GM12874 (cell line): ENCODE measurements at regions not wholly inside any gene's neighbourhood (a gene's known extent, or its start where the extent isn't known, plus 50 kb on each side); places are given as distances from the start of the nearest gene placed in this dataset.

ENCODE experiments used
- CTCF ChIP-seq: IDR thresholded peaks from 2 replicates; pipeline ENCODE4 v1.5.1; 2011; ENCODE audit warnings: low read depth, mild to moderate bottlenecking, control low read depth, low read length, moderate library complexity; ENCODE audit not compliant: insufficient read depth

- TF ChIP-seq CTCF, result no peak
These were observed 378.9 kb downstream of the TTLL7 start for GRCh38 chr1:83620016-83620415.

DNA sequence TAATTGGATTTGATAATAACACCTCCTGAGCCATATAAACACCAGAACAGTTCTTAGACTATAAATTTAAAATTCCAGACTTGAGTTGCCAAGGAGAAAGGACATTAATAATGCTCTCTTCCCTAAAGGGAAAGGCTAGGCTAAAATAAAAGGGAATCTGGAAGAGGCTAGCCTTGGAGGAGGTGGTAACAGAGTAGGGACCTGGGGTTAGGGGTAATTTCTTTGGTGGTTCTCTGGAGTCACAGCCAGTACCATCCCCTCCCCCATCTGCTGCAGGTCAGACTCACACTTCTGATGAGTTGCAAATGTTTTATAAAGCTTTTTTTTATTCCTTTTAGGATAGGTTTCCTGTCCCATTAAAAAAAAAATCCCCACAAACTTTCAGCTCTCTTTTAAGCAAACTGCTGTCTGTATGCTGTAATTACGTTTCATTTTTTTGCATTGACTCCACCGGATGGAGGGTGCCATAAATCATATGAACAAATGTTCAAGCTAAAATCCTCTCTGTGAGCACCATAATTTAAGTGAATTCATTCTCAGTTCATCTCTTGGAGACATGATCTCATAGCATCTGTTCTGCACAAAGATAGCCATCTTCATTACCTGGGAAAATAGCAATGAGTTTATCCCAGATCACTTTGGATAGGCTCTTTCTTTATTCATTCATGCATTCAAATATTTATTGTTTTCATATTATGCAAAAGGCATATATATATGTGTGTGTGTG is 379.6 kb downstream of the TTLL7 start:
- no peak for TF ChIP-seq CTCF

DNA sequence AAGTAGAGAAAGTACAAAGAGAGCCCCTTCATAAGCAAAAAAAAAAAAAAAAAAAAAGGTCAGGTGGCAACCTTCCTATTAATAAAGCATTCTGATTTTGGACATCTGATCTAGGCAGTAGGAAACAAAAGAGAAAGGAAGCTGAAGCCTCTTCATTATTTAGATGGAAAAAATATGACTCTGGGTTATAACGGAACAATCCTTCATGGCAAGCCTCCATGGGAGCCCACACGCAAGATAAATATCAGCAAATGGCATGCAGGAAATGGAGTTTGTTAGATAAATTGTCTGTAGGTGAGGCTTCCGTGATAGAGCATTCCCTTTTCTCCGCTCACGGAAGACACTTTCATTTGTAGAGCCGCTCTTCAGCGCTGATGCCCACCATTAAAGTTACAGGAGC is 381.0 kb downstream of the TTLL7 start:
- TF ChIP-seq CTCF, result no peak

DNA sequence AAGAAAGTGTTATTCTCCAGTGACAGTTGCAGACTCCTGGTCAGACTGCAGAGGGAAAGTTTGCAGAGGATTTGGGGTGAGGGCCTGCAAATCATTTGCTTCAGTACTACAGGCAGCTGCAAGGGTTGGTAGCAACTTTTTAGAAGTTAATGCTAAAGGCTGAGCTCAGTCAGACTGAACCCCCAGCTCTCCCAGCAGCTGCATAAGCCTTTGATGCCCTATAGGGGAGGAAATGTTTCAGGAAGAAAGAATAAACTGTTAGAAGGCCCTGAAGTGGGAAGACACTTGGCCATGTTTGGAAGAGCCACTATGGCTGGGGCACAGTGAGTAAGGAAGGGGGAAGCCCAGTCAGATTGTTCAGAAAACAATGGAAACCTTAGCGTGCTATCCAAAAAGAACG is 383.6 kb downstream of the TTLL7 start:
- no peak for TF ChIP-seq CTCF

DNA sequence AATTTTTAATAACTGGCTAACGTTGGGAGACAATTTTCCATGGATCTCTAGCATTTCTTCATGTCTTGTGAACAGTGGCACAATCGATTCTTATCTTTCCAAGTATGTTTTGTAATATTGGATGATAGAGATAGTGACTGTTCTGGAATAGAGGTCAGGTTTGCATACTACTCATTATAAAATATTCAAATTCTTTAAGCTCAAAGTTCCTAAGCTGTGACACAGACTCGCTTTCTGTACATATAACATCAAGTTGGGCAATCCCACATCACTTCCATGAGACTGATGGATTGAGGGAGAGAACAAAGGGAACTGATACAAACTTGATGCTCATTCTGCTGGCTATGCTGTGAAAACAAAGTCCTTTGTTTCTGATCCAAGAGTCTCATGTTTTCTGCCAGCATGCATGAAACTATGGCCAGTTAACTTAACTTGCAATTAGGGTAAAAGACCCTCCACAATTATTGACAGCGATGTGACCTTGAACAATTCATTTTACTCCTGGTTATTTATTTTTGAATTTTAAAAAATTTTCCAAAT is 392.4 kb downstream of the TTLL7 start:
- no peak for TF ChIP-seq CTCF

DNA sequence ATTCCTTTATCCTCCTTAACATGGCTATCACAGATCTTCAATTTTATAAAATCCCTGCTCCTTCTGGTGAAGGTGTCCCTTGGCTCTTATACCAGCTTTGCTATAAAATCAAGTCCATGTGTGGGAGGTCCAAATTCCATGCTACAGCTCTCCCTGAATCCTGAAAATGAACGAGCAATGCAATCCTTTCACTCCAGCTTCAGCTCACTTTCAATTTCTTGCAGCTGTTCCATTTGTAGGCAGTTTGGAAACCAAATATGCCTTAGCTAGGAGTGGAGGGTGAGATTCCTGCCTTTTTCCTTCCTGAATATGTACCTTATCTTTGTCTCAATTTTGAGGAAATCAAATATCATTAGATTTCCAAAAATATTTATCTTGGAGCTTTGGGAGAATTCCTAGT is 402.6 kb downstream of the TTLL7 start:
- no peak for TF ChIP-seq CTCF

- no peak for TF ChIP-seq CTCF
These were observed 405.9 kb downstream of the TTLL7 start for GRCh38 chr1:83593073-83593472.
